ENCODE measurements at regions not wholly inside any gene's neighbourhood (a gene's known extent, or its start where the extent isn't known, plus 50 kb on each side); places are given as distances from the start of the nearest gene placed in this dataset.

DNA sequence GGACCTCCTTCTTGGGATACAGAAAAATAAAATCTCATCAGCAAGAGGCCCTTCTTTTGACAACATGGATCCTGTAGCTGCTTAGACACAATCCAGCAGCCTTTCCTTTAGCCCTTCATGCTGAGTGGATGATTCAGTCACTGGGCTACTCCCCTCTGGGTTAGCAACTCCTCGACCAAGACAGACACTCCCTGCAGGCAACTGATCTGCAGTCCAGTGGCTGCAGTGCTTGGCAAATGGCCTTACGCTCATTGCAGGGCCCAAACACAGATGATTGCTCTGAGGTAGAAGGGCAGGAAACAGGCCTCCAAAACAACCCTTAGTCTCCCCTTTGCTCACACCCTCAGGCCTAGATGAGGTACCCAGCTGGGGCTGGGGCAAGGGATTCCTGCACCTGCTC lies 73.2 kb upstream of the OPCML start:
- Histone ChIP-seq H3K9me1 (ENCODE audit: insufficient read depth, low read length) (no peaks in the 10 kb centered on the region), H3K4ac (ENCODE audit: low read depth, low read length) (no peak overlapping the region), H2AK5ac (ENCODE audit: low read depth, low read length) (no peak overlapping the region), H4K91ac (ENCODE audit: insufficient read depth, low read depth, low read length) (no peak overlapping the region), H3K9me3 (ENCODE audit: control insufficient read depth, insufficient read depth, low read length) (peaks cover 37% of the 10 kb centered on the region), H3K18ac (ENCODE audit: low read depth, low read length) (no peak overlapping the region), H2AFZ (replicated peaks; ENCODE audit: low read length, poor library complexity) (no peak overlapping the region), H3K9ac (ENCODE audit: low read depth, low read length) (no peak overlapping the region), H3K14ac (replicated peaks; ENCODE audit: low read depth, low read length) (no peak overlapping the region), H4K20me1 (ENCODE audit: insufficient read depth, low read length) (no peaks in the 10 kb centered on the region), H2BK20ac (ENCODE audit: low read depth, low read length) (no peak overlapping the region), H2BK15ac (ENCODE audit: low read depth, low read length) (no peak overlapping the region), H3K79me1 (ENCODE audit: low read depth in 1 of 2, low read length in 2 of 2) (no peaks in the 10 kb centered on the region), H4K8ac (ENCODE audit: low read depth in 2 of 2, low read length in 2 of 2) (no peak overlapping the region), H3K56ac (ENCODE audit: extremely low read depth, insufficient read depth, low read length) (no peak overlapping the region), H3K4me2 (ENCODE audit: low read depth, low read length) (no peak overlapping the region), H2BK120ac (ENCODE audit: low read depth, low read length) (no peak overlapping the region), H3K4me1 (ENCODE audit: control insufficient read depth, insufficient read depth, low read length) (no peaks in the 10 kb centered on the region), H4K5ac (ENCODE audit: low read depth, low read length) (no peak overlapping the region), H3K4me3 (ENCODE audit: insufficient read depth, low read depth, low read length) (no peak overlapping the region), H2BK5ac (ENCODE audit: low read depth, low read length, poor library complexity, severe bottlenecking) (no peak overlapping the region), H3K36me3 (ENCODE audit: control insufficient read depth, insufficient read depth, low read length) (no peaks in the 10 kb centered on the region), H3K27me3 (ENCODE audit: control insufficient read depth, insufficient read depth, low read length) (no peaks in the 10 kb centered on the region), H3K27ac (ENCODE audit: insufficient read depth, low read length) (no peak overlapping the region), H2AK9ac (replicated peaks; ENCODE audit: low read depth, low read length, poor library complexity) (no peak overlapping the region), H3K23ac (ENCODE audit: low read depth, low read length) (no peak overlapping the region)
- dilution Hi-C loops (cut with HindIII; ENCODE audit: low sequenced_read_pairs, unreplicated experiment) (no loop called here), in situ Hi-C loops (cut with MboI; ENCODE audit: low sequenced_read_pairs) (no loop called here), intact Hi-C loops (cut with micrococcal nuclease) (no loop called here)
- BruUV-seq (replicated peaks), result no TSS peak
- WGBS, 2 experiments (ENCODE audit: extremely low coverage in 2 of 2, insufficient read length in 1 of 2), result no CpG with 5 or more reads among the region's 2 CpGs
- TF ChIP-seq CHD1 (IDR thresholded peaks at IDR 0.05; ENCODE audit: low read depth, low read length) (no peak), NFE2L2 (IDR thresholded peaks at IDR 0.05; ENCODE audit: low read depth, low read length) (no peak), MAFK (IDR thresholded peaks at IDR 0.05; ENCODE audit: low read depth, low read length) (no peak), POLR2A (IDR thresholded peaks at IDR 0.05; ENCODE audit: low read depth, low read length) (no peak), RAD21 (IDR thresholded peaks at IDR 0.05; ENCODE audit: low read length) (no peak), SMC3 (IDR thresholded peaks at IDR 0.05; ENCODE audit: low read depth, low read length) (no peak), BHLHE40 (IDR thresholded peaks at IDR 0.05; ENCODE audit: low read depth, low read length) (no peak), FOS (IDR thresholded peaks at IDR 0.05; ENCODE audit: low read depth, low read length) (no peak), RCOR1 (IDR thresholded peaks at IDR 0.05; ENCODE audit: insufficient replicate concordance, low read length) (no peak), RFX5 (IDR thresholded peaks at IDR 0.05; ENCODE audit: low read depth, low read length) (no peak), CEBPB (IDR thresholded peaks at IDR 0.05; ENCODE audit: low read depth, low read length) (no peak), MXI1 (IDR thresholded peaks at IDR 0.05; ENCODE audit: borderline replicate concordance, low read depth, low read length) (no peak), MAZ (IDR thresholded peaks at IDR 0.05; ENCODE audit: borderline replicate concordance, low read depth, low read length) (no peak)
- TF ChIP-seq, protein P1, sequence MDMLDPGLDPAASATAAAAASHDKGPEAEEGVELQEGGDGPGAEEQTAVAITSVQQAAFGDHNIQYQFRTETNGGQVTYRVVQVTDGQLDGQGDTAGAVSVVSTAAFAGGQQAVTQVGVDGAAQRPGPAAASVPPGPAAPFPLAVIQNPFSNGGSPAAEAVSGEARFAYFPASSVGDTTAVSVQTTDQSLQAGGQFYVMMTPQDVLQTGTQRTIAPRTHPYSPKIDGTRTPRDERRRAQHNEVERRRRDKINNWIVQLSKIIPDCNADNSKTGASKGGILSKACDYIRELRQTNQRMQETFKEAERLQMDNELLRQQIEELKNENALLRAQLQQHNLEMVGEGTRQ (IDR thresholded peaks at IDR 0.05; ENCODE audit: low read depth, low read length), result no peak
- TF ChIP-seq, protein P2, sequence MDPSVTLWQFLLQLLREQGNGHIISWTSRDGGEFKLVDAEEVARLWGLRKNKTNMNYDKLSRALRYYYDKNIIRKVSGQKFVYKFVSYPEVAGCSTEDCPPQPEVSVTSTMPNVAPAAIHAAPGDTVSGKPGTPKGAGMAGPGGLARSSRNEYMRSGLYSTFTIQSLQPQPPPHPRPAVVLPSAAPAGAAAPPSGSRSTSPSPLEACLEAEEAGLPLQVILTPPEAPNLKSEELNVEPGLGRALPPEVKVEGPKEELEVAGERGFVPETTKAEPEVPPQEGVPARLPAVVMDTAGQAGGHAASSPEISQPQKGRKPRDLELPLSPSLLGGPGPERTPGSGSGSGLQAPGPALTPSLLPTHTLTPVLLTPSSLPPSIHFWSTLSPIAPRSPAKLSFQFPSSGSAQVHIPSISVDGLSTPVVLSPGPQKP (IDR thresholded peaks at IDR 0.05; ENCODE audit: borderline replicate concordance, low read depth, low read length), result no peak
- TF ChIP-seq, protein P3, sequence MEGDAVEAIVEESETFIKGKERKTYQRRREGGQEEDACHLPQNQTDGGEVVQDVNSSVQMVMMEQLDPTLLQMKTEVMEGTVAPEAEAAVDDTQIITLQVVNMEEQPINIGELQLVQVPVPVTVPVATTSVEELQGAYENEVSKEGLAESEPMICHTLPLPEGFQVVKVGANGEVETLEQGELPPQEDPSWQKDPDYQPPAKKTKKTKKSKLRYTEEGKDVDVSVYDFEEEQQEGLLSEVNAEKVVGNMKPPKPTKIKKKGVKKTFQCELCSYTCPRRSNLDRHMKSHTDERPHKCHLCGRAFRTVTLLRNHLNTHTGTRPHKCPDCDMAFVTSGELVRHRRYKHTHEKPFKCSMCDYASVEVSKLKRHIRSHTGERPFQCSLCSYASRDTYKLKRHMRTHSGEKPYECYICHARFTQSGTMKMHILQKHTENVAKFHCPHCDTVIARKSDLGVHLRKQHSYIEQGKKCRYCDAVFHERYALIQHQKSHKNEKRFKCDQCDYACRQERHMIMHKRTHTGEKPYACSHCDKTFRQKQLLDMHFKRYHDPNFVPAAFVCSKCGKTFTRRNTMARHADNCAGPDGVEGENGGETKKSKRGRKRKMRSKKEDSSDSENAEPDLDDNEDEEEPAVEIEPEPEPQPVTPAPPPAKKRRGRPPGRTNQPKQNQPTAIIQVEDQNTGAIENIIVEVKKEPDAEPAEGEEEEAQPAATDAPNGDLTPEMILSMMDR (conservative IDR thresholded peaks at IDR 0.05; ENCODE audit: low read depth, low read length), result no peak
- ATAC-seq (ENCODE audit: low read depth) (no peak), DNase-seq (no peak)
- POLR2A ChIA-PET (ENCODE audit: unreplicated experiment), result no interaction called here
- CTCF ChIA-PET, result no interaction called here
